HG03196 (cell line): ENCODE measurements at regions not wholly inside any gene's neighbourhood (a gene's known extent, or its start where the extent isn't known, plus 50 kb on each side); places are given as distances from the start of the nearest gene placed in this dataset.
A peak's percentile ranks its signal among the peaks of the same experiment; 100 is the strongest.

Experiments used
- ATAC-seq: cut with Tn5 transposase; IDR thresholded peaks from one replicate; pipeline ENCODE4 v1.9.1; 2021; ENCODE audit not compliant: unreplicated experiment

DNA sequence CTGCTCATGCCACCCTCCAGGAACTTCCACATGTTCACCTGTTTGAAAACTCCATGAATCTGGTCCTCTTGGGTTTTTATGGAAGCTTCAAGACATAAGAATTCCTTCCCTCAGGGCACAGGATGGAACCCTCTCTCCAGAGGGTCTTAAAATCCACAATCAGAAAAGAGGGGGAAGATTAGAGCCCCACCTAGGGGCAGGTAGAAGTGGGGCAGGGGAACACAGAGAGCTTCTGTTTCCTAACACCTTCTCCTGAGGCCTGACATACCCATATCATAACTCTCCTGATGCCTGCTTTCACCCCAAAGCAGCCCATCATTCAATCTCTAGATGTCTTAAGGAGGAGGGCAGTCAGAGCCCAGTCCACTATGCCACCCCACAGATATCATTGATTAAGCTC lies 1087.7 kb upstream of the ARRDC3 start:
- no peak for ATAC-seq

DNA sequence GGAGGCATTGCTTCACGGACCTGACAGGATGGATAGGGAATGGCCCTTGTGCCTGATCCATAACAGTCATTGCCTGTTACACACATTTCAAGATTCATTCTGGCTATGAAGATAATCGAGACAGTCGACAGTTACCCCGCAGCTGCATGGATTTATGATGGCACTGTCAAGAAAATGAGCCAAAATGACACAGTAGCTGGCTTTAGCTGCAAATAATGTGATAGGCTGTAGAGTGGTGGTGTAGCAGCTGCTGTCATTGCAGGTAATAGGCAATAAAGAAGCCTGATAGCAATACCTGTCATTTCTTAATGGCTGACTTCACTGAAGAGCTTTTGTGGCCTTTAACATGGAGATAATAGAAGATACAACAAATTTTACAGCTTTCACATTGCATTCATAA lies 1085.2 kb upstream of the ARRDC3 start:
- no peak for ATAC-seq

DNA sequence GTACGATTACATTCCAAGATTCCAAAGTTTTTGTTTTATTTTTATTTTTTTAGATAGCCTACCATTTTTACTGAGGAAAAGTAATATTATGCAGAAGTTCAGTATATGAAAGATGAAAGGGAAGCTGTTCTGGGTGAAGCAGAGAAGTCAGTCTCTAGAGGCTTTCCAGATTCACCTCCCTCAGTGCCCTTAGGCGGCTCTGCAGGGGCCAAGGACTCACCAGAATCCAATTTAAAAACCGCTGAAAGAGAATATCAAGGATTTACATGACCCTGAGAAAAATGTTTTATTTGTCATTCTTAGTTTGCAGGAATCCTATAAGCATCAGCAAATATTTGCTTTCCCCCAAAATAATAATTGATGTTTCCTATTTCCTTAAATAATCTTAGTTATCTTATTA lies 1084.6 kb upstream of the ARRDC3 start:
- no peak for ATAC-seq

DNA sequence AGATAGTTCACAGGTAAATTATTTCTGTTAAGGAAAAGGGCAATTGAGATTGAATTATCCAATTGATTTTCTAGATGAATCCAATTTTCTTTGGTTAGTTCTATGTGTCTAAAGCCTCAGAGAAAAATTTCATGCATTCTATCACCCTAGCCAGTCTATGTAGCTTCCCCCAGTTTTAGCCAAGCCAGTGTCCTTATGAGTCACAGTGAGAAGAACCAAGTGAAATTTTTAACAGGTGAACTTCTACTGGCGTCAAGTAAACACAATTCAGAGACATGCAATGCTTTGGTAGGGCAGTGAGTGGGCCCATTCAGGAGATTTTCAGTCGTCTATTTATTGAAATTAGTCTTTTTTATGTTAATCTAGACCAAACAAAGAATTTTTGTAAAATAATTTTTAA lies 1077.4 kb upstream of the ARRDC3 start:
- ATAC-seq = no peak

DNA sequence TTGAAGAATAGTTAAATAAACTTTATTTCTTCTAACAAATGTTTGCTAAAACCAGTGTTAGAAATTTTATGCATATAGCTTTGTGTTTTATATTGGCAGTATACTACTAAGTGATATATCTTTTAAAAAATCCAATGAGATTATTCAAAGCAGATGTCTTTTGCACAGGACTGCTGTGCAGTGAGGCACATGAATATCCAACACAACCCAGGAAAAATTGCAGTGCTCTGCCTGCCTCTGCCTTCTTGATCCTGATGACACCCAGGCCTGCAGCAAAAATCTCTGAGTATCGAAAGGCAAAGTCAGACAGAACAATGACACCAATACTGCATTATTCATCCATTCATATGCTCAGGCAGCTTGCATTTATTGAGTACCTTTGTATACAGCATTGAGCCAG lies 1076.5 kb upstream of the ARRDC3 start:
- no peak for ATAC-seq

DNA sequence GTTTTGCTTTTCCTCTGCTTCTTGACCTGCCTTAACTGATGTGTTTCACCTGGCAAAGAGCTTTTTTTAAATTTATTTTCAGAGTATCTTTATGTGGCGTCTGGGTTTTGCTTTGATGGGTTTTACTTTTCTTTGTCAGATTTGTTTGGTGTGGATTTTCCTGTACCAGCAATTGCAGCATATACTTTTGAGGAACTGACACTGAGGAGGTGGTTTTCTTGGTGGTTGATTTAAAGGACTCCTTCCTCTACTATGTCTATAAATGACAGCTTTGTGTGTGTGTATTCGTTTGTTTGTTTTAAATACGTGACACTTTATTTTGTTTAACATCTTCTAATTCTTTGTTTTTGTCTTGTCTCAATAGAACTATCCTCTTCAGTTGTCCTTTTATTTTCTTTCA lies 1071.9 kb upstream of the ARRDC3 start:
- ATAC-seq = peak; percentile 96

DNA sequence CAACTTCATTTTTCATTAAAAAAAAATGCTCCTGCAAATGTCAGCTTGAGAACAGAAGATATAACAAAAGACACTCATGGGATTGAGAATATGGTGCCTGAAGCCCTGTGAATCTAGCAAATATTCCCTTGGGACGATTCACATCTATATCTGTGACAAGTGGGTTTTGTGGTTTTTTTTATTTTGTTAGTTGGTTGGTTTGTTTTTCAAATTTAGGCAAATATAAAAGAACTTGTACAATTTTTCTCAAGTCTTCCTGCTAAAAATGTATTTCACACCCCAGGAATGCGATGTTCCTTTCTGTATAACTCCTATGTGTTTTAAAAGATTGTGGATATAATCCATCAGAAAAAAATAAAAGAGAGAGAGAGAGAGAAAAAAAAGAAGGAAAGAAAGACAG lies 1061.8 kb upstream of the ARRDC3 start:
- no peak for ATAC-seq

DNA sequence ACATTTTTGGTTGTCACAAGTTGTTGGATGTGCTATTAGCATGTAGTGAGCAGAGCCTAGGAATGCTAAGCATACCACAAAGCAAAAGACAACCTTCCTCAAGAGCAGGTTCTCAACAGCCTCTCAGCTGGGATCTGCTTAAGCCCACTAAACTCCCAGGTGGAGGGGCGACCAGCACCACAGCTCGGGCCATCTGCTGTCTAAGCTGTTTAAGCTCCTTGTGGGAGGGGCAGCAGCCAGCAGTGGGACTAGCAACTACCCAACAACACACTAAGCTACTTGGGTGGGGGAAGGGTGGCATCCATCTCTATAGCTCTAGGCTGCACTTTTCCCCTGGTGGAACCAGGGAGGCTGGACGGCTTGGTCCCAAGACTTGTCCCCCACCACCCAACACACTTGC lies 1052.7 kb upstream of the ARRDC3 start:
- no peak for ATAC-seq

DNA sequence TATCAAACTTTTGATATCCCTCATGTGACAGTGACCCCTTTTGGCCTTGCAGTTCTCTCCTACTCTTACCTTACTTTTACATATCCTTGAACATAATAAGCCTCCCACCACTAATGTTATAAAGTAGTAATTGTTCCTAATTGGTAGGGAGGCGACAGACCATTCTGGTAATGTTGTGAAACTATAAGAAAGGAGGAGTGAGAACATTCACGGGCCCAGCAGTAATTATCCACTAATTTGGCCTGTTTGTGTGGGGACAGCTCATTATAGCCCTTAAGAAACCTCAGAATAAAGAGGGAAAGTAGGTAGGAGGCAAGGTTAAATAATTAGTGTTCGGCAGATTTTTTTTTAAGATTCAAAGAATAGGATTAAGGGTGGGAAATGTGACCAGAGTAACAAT lies 1046.5 kb upstream of the ARRDC3 start:
- no peak for ATAC-seq

DNA sequence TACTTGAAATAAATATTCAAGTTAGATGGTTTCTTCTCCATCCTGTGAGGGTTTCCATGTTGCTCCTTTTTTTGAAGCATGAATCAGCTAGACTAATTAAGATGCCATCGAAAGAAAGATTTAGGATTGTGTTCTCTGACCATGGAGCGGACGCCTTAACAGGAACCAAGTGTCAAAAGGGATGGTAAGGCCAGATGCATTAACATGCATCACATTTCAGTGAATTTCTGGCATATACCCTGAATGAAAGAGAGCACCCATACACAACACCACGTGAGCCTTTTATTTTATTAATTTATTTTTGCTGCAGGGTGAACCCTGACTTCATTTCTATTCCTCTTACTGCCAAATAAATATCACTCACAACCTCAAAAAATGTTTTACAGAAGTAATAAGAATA lies 1045.3 kb upstream of the ARRDC3 start:
- no peak for ATAC-seq

DNA sequence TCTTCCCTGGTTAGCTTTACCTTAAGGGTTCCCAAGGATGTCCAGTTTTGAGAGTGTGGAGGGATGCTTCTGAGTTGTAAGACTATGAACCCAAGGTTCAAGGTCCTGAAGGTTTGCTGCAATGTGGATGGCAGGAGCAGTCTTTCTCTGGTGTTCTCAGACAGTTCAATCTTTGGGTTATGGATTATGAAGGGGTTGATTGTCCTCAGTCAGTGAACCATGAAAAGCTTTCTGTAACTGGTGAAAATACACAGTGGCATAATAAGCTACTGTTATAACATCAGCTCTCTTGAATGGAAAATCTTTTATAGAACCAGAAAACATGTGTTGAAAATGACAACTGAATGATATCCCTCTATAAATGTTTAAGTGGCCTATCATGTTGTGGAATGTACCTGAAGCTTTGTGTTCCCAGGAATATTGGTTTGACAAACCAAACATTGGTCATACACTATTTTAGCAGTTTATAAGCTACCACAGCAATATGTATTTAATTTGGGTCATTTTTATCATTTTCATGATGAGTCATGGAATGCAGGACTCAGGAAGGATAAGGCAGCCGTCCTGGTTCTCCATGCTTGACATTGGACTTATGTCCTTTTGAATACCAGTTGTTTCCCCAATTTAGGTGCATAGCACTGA lies 1041.8 kb upstream of the ARRDC3 start:
- ATAC-seq = no peak

DNA sequence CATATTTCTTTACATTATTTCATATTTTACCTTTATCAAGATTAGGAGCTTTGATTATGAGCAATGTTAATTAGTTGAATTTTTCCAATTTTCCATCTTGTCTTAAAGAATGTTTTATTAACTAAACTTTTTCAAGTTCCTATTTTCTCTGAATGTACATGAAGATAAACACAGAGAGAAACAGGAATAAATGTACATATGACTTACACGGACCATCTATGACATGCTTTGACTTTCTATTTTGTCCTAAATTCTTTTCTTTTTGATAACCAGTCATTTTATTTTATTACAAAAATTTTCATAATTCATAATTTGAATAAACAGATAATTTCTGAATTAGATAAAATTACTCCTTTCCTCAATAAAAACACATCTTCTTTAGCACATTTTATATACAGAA lies 1038.8 kb upstream of the ARRDC3 start:
- ATAC-seq = no peak

DNA sequence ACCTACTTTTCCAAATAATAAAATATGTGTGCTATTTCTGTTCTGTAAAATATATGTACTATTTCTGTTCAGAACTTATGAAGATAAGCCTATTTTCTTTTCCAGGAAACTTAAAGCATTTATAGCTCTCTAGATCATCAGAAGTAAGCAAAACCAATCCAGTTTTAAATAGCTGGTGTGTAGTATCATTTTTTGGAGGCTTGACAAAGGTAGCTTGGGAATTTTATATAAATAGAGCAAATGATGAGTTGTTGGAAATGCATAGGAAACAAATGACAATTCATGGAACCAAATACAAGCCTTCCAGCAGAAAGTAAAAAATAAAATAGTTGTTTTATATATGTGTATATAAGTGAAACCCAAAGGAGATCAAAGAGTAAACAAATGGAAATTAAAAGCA lies 1038.1 kb upstream of the ARRDC3 start:
- no peak for ATAC-seq

DNA sequence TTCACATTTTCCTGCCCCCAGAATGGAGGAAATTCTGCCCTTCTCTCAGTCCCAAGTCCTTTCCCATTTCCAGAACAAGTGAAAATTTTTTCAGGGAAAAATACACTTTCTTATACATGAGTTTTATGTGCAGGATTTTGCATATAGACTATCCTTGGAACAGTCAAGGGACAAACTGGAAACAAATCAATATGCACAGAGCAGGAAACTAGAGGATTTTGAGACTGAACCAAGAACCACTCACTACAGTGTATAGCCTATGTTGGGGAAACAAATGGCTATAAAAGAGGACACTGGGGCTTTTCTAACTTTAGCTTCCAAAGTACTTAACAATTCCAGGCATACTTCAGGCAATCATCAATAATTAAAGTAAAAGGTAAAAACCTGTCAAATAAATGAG lies 1036.1 kb upstream of the ARRDC3 start:
- ATAC-seq = no peak

DNA sequence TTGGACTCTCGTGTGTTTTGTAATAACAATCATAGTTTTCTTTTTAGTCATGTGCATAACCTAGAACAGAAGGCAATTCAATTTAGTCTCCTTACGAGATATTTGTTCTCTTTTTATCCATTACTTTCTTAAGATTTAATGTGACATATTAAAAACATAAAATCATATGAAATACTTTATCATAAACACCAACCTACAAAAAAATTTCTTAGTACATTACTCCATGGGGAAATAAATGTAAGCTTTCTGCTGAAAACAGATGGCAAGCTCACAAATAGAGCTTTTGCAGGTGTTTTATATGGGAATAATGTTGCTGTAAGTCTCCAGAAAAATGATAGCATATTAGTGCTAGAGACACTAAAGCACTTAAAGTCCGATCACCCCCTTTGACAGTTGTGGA lies 1035.2 kb upstream of the ARRDC3 start:
- no peak for ATAC-seq

DNA sequence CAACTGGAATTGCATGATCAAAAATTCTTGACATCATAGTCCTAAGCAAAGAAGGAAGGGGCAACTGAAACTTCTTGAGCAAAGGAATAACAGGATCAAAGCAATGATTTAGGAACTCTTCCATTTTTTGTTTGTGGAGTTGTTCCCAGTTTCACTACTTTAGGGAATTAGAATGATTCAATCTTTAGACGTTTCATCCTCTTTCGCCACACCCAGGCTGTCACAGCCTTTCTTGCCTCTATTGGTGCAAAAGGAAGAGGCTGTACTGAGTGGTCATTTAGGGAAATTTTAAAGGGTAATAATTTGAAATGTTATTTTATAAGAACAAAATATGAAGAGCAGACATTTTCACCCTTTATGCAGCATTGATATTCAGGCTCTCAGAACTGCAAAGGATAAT lies 1026.0 kb upstream of the ARRDC3 start:
- no peak for ATAC-seq

DNA sequence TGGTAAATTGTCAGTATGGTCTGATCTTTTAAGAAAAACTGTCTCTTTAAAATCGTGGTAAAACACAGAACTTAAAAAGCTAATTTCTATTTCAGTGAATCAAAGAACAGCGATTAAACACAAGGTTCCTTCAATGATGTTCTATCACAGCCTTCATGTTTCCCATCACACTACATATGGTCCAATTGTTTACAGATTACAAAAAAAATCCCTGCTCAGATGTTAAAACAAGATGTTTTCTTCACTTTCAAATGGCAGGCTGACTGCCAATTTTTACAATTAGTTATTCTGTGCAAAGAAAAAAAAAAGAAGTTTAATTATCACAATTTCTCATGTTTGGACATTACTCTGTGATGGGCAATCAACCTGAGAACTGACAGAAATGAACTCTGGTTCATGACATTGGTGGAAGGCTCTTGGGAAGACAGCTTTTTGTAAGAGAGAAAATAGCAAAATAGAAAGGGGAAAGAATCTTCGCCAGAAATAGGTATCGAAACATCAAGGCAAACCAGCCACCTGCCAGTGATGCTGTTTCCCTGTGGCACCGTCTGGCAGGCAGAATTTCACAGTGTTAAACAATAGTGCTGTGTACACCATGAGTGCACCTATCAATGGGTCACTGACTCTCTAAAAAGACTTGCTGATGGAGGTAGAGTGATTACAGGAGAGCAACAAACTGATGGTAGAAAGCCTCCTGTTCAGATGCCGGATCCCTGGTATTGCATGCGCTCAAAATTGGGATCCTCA lies 1020.0 kb upstream of the ARRDC3 start:
- no peak for ATAC-seq

DNA sequence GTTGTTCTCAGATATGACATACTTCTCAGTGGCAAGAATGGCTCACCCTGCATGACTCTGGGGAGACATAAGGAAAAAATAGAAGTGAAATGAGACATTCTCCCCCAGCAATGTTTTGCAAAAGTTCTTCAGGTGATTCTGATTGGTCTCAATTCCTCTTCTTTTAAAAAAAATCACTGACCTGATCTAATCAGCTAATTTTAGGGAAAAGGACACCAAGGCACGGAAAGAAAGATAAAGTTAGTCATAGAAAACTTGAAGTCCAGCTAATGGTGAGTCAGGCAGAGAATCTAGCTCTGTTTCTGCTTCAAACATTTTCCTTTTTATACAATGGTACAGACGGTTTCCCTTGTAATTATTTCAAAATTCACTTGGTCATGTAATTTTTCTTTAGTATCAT lies 1018.9 kb upstream of the ARRDC3 start:
- ATAC-seq = no peak

DNA sequence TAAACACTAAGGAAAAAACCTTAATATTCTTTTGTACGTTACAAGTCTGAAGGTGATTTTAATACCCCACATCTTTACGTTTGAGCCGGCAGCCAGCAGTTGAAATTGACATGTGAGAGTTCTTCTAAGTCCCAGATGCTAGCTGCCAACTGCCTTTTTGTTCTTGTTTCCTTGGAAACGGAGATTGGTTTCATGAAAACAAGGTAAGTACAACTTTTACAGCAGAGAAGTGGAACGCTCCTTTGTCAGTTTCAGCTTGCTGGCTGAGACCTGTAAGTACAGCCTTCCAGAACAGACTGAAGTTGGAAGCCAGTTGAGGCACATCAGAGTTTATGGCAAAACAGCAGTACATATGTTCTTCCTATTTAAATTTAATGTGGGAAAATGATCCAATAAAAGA lies 1018.4 kb upstream of the ARRDC3 start:
- ATAC-seq = no peak

DNA sequence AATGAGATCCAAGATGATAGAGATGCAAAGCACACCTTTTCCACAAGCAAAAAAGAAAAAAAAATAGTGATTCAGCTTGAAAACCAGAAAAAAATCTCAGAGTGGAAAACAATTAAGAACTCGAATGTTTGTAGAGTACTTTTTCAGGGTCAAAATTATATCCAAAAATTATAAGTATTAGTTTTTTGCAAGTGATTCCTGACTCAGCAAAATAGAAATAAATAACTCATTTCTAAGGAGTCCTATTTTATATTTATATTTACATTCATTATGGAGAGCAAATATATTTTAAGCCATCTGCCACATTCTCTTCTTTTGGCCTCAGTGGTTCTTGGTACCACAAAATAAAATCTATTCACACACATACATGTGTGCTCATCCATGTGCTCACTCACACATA lies 1011.8 kb upstream of the ARRDC3 start:
- ATAC-seq = no peak

DNA sequence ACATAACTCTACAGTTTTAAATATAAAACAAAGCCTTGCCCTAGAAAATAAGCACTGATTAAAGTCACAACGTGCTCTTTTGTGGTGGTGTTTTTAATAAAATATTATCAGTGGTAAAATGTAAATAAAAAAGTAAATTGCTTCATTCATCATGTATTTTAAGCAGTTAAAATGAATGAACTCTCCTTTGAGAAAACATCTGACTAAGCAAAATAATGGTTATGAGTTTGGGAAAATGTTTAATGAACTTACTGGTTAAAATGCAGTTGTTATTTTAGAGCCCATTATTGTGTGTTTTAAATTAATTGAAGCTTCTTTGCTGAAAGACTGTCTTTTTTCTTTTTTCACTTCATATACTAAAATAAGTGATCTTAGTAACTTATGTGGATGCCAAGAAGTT lies 1007.5 kb upstream of the ARRDC3 start:
- ATAC-seq = no peak

DNA sequence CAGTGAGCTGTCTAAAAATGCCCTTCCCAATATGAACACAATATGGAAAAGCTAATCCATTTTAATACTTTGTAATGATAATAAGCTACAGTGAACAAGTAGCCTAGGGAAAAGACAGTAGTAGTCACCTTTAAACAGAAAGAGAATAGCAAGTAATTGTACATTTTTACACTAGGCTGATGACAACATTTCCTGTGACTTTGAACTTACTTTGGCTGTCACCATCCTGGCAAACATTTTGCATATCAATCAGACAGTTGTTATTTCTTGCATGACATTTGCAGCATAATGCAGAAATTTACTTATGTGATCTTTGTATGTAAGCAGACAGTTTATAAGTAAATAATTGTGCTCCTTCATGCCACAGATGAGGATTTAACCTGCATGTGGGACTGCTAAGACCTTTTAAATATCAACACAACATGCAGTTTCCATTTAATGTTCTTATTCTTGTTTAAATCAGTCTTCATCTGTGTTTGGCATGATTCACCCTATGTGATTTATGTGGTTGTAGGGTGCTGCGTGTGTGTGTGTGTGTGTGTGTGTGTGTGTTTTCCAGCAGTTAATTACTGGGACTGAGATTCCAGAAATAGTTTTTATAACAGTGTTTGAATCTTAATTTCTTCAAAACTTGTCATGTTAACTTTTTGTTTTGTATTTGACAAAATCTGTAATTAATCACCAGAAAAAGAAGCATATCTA lies 997.1 kb upstream of the ARRDC3 start:
- ATAC-seq = no peak
